IPS-18a (cell line): ENCODE measurements at regions not wholly inside any gene's neighbourhood (a gene's known extent, or its start where the extent isn't known, plus 50 kb on each side); places are given as distances from the start of the nearest gene placed in this dataset.

Experiments
- H3K27ac ChIP-seq: one replicate; pipeline ENCODE4 v1.5.1; 2013; ENCODE audit warnings: low read length
- H3K27me3 ChIP-seq: one replicate; pipeline ENCODE4 v1.6.1; 2013; ENCODE audit warnings: mild to moderate bottlenecking, low read length; ENCODE audit not compliant: control insufficient read depth, insufficient read depth
- H3K36me3 ChIP-seq: one replicate; pipeline ENCODE4 v1.6.1; 2013; ENCODE audit warnings: low read depth, low read length; ENCODE audit not compliant: control insufficient read depth
- H3K4me1 ChIP-seq: one replicate; pipeline ENCODE4 v1.6.1; 2013; ENCODE audit warnings: low read depth, low read length; ENCODE audit not compliant: control insufficient read depth
- H3K4me3 ChIP-seq: one replicate; pipeline ENCODE4 v1.5.1; 2013; ENCODE audit warnings: low read length
- H3K9ac ChIP-seq: one replicate; pipeline ENCODE4 v1.6.1; 2013; ENCODE audit warnings: mild to moderate bottlenecking, low read length, moderate library complexity
- H3K9me3 ChIP-seq: one replicate; pipeline ENCODE4 v1.6.1; 2013; ENCODE audit warnings: low read depth, low read length; ENCODE audit not compliant: control insufficient read depth

DNA sequence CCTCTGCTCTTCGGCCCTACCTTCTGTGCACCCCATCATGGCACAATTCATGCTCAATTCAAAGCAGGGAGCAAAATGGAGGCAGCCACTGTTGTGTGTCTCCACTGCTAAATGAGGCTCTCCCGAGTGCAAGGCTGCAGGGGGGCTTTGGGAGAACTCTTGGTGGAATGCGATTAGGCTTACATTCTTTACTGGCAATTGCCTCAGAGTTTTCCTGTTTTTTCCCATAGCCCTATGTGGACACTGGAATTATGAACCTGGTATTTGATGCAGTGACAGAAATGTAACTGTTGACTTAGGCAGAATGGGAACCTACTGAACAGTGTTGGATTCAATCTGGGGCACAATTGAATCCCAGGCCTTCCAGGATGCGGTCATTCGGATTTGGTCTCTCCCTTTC, 187.9 kb upstream of the GMDS start:
- no peaks in the 10 kb centered on the region for H3K36me3 ChIP-seq
- H3K4me3 ChIP-seq = no peak overlapping the region
- no peaks in the 10 kb centered on the region for H3K27me3 ChIP-seq
- H3K27ac ChIP-seq = no peak overlapping the region
- no peaks in the 10 kb centered on the region for H3K9me3 ChIP-seq
- no peaks in the 10 kb centered on the region for H3K4me1 ChIP-seq
- no peak overlapping the region for H3K9ac ChIP-seq

GRCh38 chr6:2432292-2432691, 186.9 kb upstream of the GMDS start:
- no peak overlapping the region for H3K4me3 ChIP-seq
- no peaks in the 10 kb centered on the region for H3K4me1 ChIP-seq
- no peaks in the 10 kb centered on the region for H3K36me3 ChIP-seq
- no peaks in the 10 kb centered on the region for H3K27me3 ChIP-seq
- no peak overlapping the region for H3K27ac ChIP-seq
- H3K9me3 ChIP-seq = no peaks in the 10 kb centered on the region
- H3K9ac ChIP-seq = no peak overlapping the region

DNA sequence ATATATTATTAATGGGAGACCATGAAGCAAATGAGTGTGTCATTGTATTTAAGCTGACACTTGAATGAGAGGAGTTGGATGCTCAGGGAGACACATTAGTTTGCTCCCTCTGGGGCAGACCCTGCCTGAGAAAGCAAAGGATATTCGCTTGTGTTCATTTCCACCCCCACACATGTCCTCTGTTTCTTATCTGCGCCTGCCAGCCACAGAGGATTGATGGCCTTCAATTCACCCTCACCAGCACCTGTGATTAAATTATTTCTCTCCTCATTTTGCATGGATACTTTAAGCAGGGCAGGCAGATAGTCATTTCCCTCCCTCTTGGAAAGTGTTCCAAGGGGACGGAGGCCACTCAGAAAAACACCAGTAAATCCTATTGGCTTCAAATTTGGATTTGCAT, 185.2 kb upstream of the GMDS start:
- H3K36me3 ChIP-seq = no peaks in the 10 kb centered on the region
- H3K27ac ChIP-seq = no peak overlapping the region
- H3K9ac ChIP-seq = no peak overlapping the region
- no peak overlapping the region for H3K4me3 ChIP-seq
- no peaks in the 10 kb centered on the region for H3K9me3 ChIP-seq
- no peaks in the 10 kb centered on the region for H3K4me1 ChIP-seq
- H3K27me3 ChIP-seq = no peaks in the 10 kb centered on the region

DNA sequence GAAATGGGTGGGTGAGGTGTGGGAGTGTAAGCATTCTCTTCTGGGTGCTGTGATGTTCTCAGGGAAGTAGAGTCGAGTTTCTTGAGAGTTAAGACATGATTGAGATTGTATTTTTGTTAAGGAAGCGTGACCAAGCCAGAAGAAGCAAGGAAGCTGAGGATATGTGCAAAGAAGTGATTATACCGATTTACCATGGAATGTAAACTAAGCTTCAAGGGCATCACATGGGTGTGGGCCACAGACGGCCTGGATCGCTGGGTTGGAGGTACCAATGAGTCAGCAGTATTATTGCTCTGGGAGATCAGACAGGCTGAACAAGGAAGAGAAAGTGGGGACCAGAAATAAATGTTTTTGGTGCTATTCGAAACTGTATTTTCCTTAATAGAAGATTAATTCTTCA, 184.1 kb upstream of the GMDS start:
- no peaks in the 10 kb centered on the region for H3K4me1 ChIP-seq
- no peaks in the 10 kb centered on the region for H3K9me3 ChIP-seq
- H3K4me3 ChIP-seq = no peak overlapping the region
- no peak overlapping the region for H3K27ac ChIP-seq
- H3K36me3 ChIP-seq = no peaks in the 10 kb centered on the region
- no peaks in the 10 kb centered on the region for H3K27me3 ChIP-seq
- H3K9ac ChIP-seq = no peak overlapping the region

- Histone ChIP-seq H3K9ac (no peak overlapping the region), H3K4me1 (no peaks in the 10 kb centered on the region), H3K36me3 (no peaks in the 10 kb centered on the region), H3K27me3 (no peaks in the 10 kb centered on the region), H3K27ac (no peak overlapping the region), H3K9me3 (no peaks in the 10 kb centered on the region), H3K4me3 (no peak overlapping the region)
Observed at GRCh38 chr6:2429032-2429431, 183.6 kb upstream of the GMDS start.

DNA sequence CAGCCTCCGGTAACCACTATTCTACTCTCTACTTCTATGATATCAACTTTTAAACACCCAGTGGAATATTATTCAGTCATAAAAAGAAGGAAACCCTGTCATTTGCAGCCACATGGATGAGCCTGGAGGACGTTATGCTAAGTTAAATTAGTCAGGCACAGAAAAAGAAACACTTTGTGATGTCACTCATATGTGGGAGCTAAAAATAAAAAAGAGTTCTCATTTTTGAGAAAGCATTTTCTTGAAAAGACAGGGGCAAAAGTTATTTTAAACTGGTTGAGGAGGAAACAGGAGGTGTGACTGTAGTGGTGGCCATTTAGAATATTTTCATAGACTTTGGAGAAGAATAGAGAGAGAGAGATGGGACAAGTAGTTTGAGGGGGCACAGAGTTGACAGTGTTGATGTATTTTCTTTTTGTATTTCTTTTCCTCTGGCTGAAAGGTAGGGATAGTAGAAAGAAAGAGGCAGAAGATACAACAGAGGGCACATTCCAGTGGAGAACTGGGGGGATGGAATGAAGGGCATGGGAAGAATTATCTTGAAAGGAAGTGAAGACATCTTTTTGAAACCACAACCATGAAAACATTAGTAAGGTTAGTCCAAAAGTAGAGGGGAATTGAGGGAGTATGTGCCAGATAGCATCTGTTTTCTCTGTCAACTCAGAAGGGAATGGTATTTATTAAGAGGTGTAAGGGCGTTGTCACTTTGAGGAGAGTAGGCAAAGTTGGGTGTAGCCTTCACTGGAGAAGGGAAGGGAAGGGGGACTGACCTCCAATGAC, 181.3 kb upstream of the GMDS start:
- Histone ChIP-seq H3K27ac (no peak overlapping the region), H3K27me3 (no peaks in the 10 kb centered on the region), H3K36me3 (no peaks in the 10 kb centered on the region), H3K4me1 (no peaks in the 10 kb centered on the region), H3K9me3 (no peaks in the 10 kb centered on the region), H3K4me3 (no peak overlapping the region), H3K9ac (no peak overlapping the region)

DNA sequence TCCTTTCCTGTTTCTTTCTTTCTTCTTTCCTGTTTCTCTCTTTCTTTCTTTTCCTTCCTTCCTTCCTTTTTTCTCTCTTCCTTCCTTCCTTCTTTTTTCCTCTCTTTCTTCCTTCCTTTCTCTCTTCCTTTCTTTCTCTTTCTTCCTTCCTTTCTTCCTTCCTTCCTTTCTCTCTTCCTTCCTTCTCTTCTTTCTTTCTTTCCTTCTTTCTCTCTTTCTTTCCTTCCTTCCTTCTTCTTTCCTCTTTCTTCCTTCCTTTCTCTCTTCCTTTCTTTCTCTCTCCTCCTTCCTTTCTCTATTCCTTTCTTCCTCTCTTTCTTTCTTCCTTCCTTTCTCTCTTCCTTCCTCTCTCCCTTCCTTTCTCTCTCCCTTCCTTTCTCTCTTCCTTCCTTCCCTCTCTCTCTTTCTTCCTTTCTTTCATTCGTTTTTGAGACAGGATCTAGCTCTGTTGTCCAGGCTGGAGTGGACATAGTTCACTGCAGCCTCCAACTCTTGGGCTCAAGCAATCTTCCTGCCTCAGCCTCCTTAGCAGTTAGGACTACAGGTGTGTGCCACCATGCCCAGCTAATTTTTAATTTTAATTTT, 170.8 kb upstream of the GMDS start:
- no peak overlapping the region for H3K4me3 ChIP-seq
- no peaks in the 10 kb centered on the region for H3K4me1 ChIP-seq
- H3K9me3 ChIP-seq = no peaks in the 10 kb centered on the region
- no peak overlapping the region for H3K27ac ChIP-seq
- no peaks in the 10 kb centered on the region for H3K27me3 ChIP-seq
- no peak overlapping the region for H3K9ac ChIP-seq
- no peaks in the 10 kb centered on the region for H3K36me3 ChIP-seq

- no peaks in the 10 kb centered on the region for H3K27me3 ChIP-seq
- no peak overlapping the region for H3K4me3 ChIP-seq
- no peaks in the 10 kb centered on the region for H3K36me3 ChIP-seq
- H3K4me1 ChIP-seq = no peaks in the 10 kb centered on the region
- no peak overlapping the region for H3K9ac ChIP-seq
- H3K9me3 ChIP-seq = no peaks in the 10 kb centered on the region
- no peak overlapping the region for H3K27ac ChIP-seq
Observed at GRCh38 chr6:2414885-2415547, 169.6 kb upstream of the GMDS start.

DNA sequence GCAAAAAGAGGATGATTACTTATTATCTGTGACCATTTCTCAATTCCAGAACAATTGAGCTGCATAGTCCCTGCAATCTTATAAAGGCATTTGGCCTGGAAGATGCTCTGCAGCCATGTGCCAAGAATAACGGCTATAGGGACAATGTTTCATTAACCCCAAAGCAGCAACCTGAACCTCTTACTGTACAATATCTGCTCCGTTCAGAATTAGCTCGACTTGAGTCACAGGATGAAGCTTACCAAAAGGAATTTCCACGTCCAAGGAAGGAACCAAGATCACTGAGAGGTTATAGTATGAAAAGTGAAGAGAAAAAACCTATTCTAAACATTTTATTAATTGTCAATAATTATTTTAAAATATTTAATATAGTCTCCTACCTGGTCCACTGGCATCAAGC, 167.3 kb upstream of the GMDS start:
- Histone ChIP-seq H3K27ac (no peak overlapping the region), H3K36me3 (no peaks in the 10 kb centered on the region), H3K9me3 (no peaks in the 10 kb centered on the region), H3K4me3 (no peak overlapping the region), H3K9ac (no peak overlapping the region), H3K27me3 (no peaks in the 10 kb centered on the region), H3K4me1 (no peaks in the 10 kb centered on the region)

- Histone ChIP-seq H3K36me3 (no peaks in the 10 kb centered on the region), H3K9ac (no peak overlapping the region), H3K4me3 (no peak overlapping the region), H3K27ac (no peak overlapping the region), H3K9me3 (no peaks in the 10 kb centered on the region), H3K4me1 (no peaks in the 10 kb centered on the region), H3K27me3 (no peaks in the 10 kb centered on the region)
Observed at GRCh38 chr6:2410656-2411380, 165.4 kb upstream of the GMDS start.

GRCh38 chr6:2407525-2407924, 162.1 kb upstream of the GMDS start:
- Histone ChIP-seq H3K4me3 (no peak overlapping the region), H3K4me1 (no peaks in the 10 kb centered on the region), H3K27ac (no peak overlapping the region), H3K9ac (no peak overlapping the region), H3K36me3 (no peaks in the 10 kb centered on the region), H3K9me3 (no peaks in the 10 kb centered on the region), H3K27me3 (no peaks in the 10 kb centered on the region)
